HG02571 (cell line): ENCODE measurements at regions not wholly inside any gene's neighbourhood (a gene's known extent, or its start where the extent isn't known, plus 50 kb on each side); places are given as distances from the start of the nearest gene placed in this dataset.

Source experiments
- ATAC-seq: cut with Tn5 transposase; IDR thresholded peaks from one replicate; pipeline ENCODE4 v1.9.1; 2021; ENCODE audit warnings: mild to moderate bottlenecking, moderate library complexity; ENCODE audit not compliant: unreplicated experiment

- ATAC-seq: no peak
These were observed 204.1 kb upstream of the ANK2 start for GRCh38 chr4:112845386-112845785.

DNA sequence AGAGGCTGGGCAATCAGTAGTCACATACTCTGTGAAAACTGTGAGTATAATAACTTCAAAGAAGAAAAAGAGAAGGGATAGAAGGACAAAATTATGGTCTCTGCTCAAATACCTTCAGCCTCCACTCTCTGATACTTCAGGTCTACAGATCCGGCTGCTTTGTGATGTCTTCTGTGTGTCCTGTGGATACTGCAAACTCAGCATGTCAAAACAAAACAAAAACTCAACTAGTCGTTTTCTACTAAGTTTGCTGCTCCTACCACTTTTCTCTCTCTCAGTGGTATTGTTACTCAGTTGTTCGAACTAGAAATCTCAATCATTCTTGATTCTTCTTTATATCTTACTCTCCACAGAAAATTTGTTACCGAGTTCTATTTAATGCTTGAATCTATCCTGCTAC lies 202.4 kb upstream of the ANK2 start:
- ATAC-seq: no peak

DNA sequence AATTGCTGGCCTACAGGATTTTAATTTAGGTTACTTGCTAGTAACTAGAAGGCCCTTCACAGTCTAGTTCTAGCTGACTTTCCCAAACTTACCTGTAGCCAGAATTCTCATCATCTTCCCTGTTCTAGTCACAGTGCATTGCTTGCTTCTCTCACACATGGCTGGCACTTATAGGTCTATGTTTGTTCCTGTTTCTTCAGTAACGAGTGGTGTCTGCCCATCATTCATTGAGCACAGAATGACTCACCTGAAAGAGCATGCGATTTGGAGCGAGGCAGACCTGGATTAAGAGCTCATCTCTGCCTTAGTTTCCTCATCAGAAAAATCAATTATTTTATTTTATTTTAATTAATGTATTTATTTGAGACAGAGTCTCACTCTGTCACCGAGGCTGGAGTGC lies 201.7 kb upstream of the ANK2 start:
- ATAC-seq: no peak

DNA sequence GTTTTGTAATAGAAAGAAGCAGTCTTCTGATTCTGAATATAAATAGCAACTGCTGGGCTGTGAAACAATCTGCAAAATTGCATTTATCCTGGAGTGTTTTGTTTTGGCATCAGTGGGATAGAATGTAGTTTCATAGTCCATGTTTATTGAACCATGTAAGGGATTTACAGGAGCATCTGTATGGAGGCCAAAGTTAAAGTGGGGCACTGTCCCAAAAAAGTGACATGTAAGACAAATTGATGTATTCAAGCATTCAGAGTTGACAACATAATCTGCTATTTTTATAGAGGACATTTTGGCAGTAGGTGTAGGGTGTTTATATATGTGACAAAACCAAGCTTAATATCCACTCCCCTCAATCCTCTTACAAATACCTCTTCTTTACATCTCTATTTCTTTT lies 200.5 kb upstream of the ANK2 start:
- no peak for ATAC-seq

- no peak for ATAC-seq
These were observed 196.9 kb upstream of the ANK2 start for GRCh38 chr4:112852601-112853000.

GRCh38 chr4:112853662-112854256 lies 195.7 kb upstream of the ANK2 start:
- no peak for ATAC-seq

DNA sequence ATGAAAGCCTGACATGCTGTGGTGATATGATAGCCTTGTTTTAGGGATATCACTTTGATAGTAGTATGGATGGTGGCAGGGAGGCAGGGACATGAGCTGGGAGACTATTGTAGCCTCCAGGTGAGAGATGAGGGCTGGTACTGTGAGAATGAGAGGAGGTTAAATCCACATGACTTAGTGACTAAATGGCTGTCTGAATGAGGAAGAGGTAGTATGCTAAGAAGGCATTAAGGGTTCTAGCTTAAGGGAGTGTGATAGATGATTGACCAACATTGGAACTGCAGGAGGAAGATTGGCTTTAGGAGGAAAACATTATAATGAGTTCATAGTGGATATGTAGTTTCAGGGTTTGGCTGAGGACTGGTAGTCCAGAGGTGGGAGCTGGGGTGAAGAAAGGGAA lies 195.0 kb upstream of the ANK2 start:
- no peak for ATAC-seq

GRCh38 chr4:112855058-112855457 lies 194.4 kb upstream of the ANK2 start:
- no peak for ATAC-seq

- ATAC-seq: no peak
These were observed 192.0 kb upstream of the ANK2 start for GRCh38 chr4:112857461-112857860.

GRCh38 chr4:112858751-112859150 lies 190.7 kb upstream of the ANK2 start:
- ATAC-seq: no peak

DNA sequence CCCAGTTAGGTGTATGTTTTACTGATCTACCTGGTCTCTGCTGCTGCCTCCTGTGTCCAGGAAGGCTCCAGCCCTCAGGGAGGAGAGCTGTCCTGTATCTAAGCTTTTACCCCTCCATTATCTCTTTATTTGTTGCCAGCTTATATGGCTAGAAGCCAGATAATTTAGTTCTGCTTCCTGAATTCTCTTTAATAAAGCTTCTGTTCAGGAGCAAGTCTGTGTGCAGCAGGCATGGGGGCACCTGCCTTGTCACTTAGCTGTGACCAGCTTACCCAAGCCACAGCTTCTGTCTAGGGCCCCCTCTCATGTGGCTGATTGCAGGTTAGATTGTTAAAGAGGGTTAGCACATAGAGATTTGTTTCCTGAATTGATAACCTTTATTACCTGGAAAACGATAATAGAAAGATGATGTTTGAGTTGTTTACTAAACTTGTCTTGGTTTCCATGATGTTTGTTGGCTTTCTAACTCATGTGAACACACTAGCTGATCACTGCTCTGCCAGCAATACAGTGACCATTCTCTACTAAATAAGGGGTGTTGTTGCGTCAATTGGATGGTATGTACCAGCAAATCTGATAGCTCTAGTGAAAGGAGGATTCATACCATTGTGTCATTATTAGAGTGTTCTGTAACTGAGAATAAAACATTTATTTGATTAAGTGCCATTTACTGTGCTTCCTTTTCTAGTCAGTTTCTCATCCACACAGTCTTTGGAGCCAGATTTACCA lies 189.8 kb upstream of the ANK2 start:
- no peak for ATAC-seq

DNA sequence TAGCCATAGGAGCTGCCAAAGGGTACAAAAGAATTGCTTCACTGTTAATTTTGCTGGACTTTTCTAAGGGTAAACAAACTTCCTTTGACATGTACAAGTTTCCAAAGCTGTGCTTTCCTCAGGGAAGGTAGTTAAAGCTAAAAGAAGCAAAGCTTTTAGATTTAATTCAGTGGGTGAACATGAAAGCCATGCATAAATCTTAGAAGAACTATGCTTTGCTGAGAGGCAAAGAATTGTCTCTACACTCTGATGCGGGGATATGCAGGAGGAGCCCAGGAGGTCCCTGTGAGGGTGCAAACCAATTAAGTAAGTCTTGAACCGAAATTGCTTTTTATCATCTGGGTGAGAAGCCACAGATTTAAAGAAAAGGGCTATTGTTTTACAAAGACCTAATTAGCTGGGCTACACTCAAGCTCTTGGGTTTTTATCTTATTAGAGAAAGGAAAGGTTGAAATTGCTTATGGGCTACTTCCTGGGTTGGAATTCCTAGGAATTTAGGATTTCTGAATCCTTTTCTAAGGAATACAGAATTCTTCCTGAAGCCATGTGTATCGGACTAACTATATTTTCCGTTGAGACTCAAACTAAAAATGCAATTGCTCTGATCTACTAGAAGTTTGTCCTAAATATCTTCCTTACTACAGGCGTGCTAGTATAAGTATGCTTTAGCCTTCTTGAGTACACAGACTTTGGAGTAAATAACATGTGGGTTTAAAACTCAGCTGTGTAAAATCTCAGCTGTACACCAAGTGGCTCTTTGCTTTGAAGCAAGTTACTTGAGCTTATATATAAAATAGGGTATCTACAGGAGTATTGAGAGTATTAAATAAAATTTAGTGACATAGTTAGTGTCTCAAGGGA lies 188.4 kb upstream of the ANK2 start:
- no peak for ATAC-seq

- ATAC-seq: no peak
These were observed 187.5 kb upstream of the ANK2 start for GRCh38 chr4:112861691-112862674.

- ATAC-seq: no peak
These were observed 184.0 kb upstream of the ANK2 start for GRCh38 chr4:112865443-112865842.

DNA sequence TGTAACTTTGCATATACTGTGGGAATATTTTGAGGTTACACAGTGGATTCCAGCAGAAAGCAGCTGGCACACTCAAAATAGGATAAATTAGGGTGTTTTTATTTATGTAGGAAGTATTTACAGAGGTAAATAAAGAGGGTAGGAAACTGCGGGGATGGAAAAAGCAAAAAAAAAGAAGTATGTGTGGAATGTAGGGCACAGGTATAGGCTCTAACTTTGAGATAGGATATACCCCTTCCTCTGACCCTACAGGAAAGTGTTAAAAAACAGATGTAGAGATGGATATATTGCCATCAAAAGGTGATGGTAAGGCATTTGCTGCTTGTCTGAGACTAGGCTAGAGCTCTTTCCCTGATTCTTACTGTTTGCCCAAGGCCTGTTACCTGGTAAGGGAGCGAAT lies 173.1 kb upstream of the ANK2 start:
- no peak for ATAC-seq

GRCh38 chr4:112881842-112882241 lies 167.6 kb upstream of the ANK2 start:
- ATAC-seq: no peak

- ATAC-seq: no peak
These were observed 167.2 kb upstream of the ANK2 start for GRCh38 chr4:112882286-112882685.

- no peak for ATAC-seq
These were observed 165.0 kb upstream of the ANK2 start for GRCh38 chr4:112884406-112884805.

- no peak for ATAC-seq
These were observed 163.6 kb upstream of the ANK2 start for GRCh38 chr4:112885897-112886296.

DNA sequence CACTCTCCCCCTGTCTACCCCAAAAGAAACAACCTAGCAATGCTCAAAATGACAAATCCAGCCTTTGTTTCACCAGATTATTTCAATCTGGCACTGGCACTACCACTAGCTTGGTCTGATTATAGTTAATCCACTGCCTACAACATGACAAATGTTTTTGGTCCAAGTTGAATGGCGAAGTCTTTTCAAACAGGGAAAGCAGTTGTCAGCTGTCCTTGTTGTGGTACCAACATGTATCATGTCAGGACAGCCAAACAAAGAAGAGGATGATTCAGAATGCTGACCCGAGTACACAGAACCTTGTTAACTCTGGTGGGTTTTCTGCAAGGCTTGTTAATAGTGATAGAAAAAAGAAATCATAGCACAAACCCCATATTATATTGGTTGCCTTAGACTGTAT lies 160.8 kb upstream of the ANK2 start:
- no peak for ATAC-seq

- no peak for ATAC-seq
These were observed 160.3 kb upstream of the ANK2 start for GRCh38 chr4:112889199-112889598.
